HCT116 (cell line): ENCODE measurements at regions not wholly inside any gene's neighbourhood (a gene's known extent, or its start where the extent isn't known, plus 50 kb on each side); places are given as distances from the start of the nearest gene placed in this dataset.

Experiments
- ATF3 ChIP-seq: IDR thresholded peaks from 2 replicates; pipeline ENCODE4 v1.6.1; 2012
- CBX3 ChIP-seq: IDR thresholded peaks from 2 replicates; pipeline ENCODE4 v1.6.1; 2012; ENCODE audit warnings: low read depth
- EGR1 ChIP-seq: IDR thresholded peaks from 2 replicates; pipeline ENCODE4 v1.6.1; 2012; ENCODE audit warnings: low read depth
- EZH2 ChIP-seq: fragments of 200-600 bp; sonication (generic); IDR thresholded peaks from 2 replicates; pipeline ENCODE4 v1.6.1; 2017; ENCODE audit warnings: antibody characterized with exemption, mixed run types
- EZH2phosphoT487 ChIP-seq: fragments of 200-600 bp; IDR thresholded peaks from 2 replicates; pipeline ENCODE4 v1.6.1; 2018; ENCODE audit warnings: antibody characterized with exemption, borderline replicate concordance
- MAX ChIP-seq: IDR thresholded peaks from 2 replicates; pipeline ENCODE4 v1.6.1; 2012
- POLR2A ChIP-seq: IDR thresholded peaks from 2 replicates; pipeline ENCODE4 v1.7.0; 2011; ENCODE audit warnings: borderline replicate concordance; ENCODE audit not compliant: insufficient read depth, insufficient read length; ENCODE audit errors: extremely low read depth
- SRF ChIP-seq: IDR thresholded peaks from 2 replicates; pipeline ENCODE4 v1.6.1; 2012; ENCODE audit warnings: low read depth
- TCF7L2 ChIP-seq: IDR thresholded peaks from 2 replicates; pipeline ENCODE4 v1.7.0; 2011; ENCODE audit warnings: borderline replicate concordance, inconsistent platforms; ENCODE audit not compliant: insufficient read depth, insufficient read length; ENCODE audit errors: extremely low read depth
- YY1 ChIP-seq: IDR thresholded peaks from 2 replicates; pipeline ENCODE4 v1.6.1; 2011; ENCODE audit warnings: low read length, low read depth, moderate library complexity, mild to moderate bottlenecking; ENCODE audit not compliant: insufficient replicate concordance; ENCODE audit errors: extremely low read depth
- ZFX ChIP-seq: fragments of 450-650 bp; IDR thresholded peaks from 2 replicates; pipeline ENCODE4 v1.6.1; 2017
- TF ChIP-seq, protein P1 (sequence below), 3 experiments: fragments of 200-600 bp in 1 of 3; sonication (generic) in 1 of 3; IDR thresholded peaks in 2 of 3; conservative IDR thresholded peaks in 1 of 3; 2 replicates each; pipeline ENCODE4 v1.5.1; 2012 to 2017; ENCODE audit warnings: low read depth in 2 of 3, low read length in 2 of 3, antibody characterized with exemption in 1 of 3, borderline replicate concordance in 1 of 3, control low read depth in 1 of 3, mild to moderate bottlenecking in 1 of 3, mixed read lengths in 1 of 3, mixed run types in 1 of 3, moderate library complexity in 1 of 3; ENCODE audit not compliant: insufficient read depth in 1 of 3
- TF ChIP-seq, protein P2 (sequence below): IDR thresholded peaks from 2 replicates; pipeline ENCODE4 v1.6.1; 2012; ENCODE audit warnings: low read depth

DNA sequence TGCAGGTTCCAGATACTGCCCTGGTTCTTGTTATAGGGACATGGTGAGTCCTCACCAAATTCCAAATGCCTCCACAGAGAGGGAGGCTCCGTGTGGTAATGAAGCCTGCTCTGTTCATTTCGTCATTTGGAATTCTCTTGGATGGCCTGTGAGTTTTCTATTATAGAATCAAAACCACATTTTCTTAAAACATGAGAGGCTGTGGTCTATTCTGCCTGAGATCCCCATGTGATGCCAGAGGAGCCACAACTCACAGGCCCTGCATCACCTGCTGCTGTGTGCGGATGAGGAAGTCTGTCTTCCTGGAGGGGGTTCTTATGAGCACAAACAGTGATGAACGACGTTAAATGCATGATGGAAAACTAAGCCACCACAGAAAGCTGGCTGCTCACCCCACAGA is 264.4 kb downstream of the UQCRFS1 start:
- TF ChIP-seq POLR2A (no peak), YY1 (no peak), ZFX (no peak), SRF (no peak), EZH2 (no peak), ATF3 (no peak), CBX3 (no peak), EGR1 (no peak), MAX (no peak), EZH2phosphoT487 (no peak), TCF7L2 (no peak)
- TF ChIP-seq, protein P1, sequence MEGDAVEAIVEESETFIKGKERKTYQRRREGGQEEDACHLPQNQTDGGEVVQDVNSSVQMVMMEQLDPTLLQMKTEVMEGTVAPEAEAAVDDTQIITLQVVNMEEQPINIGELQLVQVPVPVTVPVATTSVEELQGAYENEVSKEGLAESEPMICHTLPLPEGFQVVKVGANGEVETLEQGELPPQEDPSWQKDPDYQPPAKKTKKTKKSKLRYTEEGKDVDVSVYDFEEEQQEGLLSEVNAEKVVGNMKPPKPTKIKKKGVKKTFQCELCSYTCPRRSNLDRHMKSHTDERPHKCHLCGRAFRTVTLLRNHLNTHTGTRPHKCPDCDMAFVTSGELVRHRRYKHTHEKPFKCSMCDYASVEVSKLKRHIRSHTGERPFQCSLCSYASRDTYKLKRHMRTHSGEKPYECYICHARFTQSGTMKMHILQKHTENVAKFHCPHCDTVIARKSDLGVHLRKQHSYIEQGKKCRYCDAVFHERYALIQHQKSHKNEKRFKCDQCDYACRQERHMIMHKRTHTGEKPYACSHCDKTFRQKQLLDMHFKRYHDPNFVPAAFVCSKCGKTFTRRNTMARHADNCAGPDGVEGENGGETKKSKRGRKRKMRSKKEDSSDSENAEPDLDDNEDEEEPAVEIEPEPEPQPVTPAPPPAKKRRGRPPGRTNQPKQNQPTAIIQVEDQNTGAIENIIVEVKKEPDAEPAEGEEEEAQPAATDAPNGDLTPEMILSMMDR (IDR thresholded peaks at IDR 0.05 in 2 of 3, conservative IDR thresholded peaks at IDR 0.05 in 1 of 3; ENCODE audit: borderline replicate concordance in 1 of 3, insufficient read depth in 1 of 3, low read depth in 2 of 3, low read length in 2 of 3): no peak
- TF ChIP-seq, protein P2, sequence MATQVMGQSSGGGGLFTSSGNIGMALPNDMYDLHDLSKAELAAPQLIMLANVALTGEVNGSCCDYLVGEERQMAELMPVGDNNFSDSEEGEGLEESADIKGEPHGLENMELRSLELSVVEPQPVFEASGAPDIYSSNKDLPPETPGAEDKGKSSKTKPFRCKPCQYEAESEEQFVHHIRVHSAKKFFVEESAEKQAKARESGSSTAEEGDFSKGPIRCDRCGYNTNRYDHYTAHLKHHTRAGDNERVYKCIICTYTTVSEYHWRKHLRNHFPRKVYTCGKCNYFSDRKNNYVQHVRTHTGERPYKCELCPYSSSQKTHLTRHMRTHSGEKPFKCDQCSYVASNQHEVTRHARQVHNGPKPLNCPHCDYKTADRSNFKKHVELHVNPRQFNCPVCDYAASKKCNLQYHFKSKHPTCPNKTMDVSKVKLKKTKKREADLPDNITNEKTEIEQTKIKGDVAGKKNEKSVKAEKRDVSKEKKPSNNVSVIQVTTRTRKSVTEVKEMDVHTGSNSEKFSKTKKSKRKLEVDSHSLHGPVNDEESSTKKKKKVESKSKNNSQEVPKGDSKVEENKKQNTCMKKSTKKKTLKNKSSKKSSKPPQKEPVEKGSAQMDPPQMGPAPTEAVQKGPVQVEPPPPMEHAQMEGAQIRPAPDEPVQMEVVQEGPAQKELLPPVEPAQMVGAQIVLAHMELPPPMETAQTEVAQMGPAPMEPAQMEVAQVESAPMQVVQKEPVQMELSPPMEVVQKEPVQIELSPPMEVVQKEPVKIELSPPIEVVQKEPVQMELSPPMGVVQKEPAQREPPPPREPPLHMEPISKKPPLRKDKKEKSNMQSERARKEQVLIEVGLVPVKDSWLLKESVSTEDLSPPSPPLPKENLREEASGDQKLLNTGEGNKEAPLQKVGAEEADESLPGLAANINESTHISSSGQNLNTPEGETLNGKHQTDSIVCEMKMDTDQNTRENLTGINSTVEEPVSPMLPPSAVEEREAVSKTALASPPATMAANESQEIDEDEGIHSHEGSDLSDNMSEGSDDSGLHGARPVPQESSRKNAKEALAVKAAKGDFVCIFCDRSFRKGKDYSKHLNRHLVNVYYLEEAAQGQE: no peak
